SK-MEL-5 (cell line): ENCODE measurements at regions not wholly inside any gene's neighbourhood (a gene's known extent, or its start where the extent isn't known, plus 50 kb on each side); places are given as distances from the start of the nearest gene placed in this dataset.

Experiments
- DNase-seq: peaks from one replicate; pipeline ENCODE4 v3.0.0-alpha.2; 2016; ENCODE audit warnings: low read depth, low spot score
- in situ Hi-C: cut with HindIII; loops from 2 replicates; pipeline ENCODE4 v1.10.0; 2016; ENCODE audit warnings: low sequenced_read_pairs, high pct_unique_total_duplicates, low pct_unique_long_range_greater_than_20kb

GRCh38 chr14:26175658-26176057 lies 422.2 kb downstream of the NOVA1 start:
- in situ Hi-C loops = no loop called here
- DNase-seq = no peak

GRCh38 chr14:26174395-26174794 lies 423.4 kb downstream of the NOVA1 start:
- in situ Hi-C loops = no loop called here
- DNase-seq = no peak

GRCh38 chr14:26173581-26174110 lies 424.2 kb downstream of the NOVA1 start:
- in situ Hi-C loops = no loop called here
- DNase-seq = no peak

- in situ Hi-C loops = no loop called here
- no peak for DNase-seq
Observed at GRCh38 chr14:26172396-26172795, 425.4 kb downstream of the NOVA1 start.

GRCh38 chr14:26170885-26171284 lies 426.9 kb downstream of the NOVA1 start:
- in situ Hi-C loops = no loop called here
- no peak for DNase-seq

- in situ Hi-C loops = no loop called here
- peak; percentile 71 for DNase-seq
Observed at GRCh38 chr14:26163761-26164160, 434.1 kb downstream of the NOVA1 start.

- DNase-seq = no peak
- in situ Hi-C loops = no loop called here
Observed at GRCh38 chr14:26157517-26157916, 440.3 kb downstream of the NOVA1 start.

GRCh38 chr14:26143057-26143456 lies 454.8 kb downstream of the NOVA1 start:
- in situ Hi-C loops = no loop called here
- no peak for DNase-seq

GRCh38 chr14:26138764-26139445 lies 458.9 kb downstream of the NOVA1 start:
- in situ Hi-C loops = no loop called here
- DNase-seq = no peak

GRCh38 chr14:26137161-26137560 lies 460.7 kb downstream of the NOVA1 start:
- in situ Hi-C loops = no loop called here

GRCh38 chr14:26132061-26132645 lies 465.7 kb downstream of the NOVA1 start:
- in situ Hi-C loops = no loop called here
- no peak for DNase-seq

More at GRCh38 chr14:26137161-26137560, 460.7 kb downstream of the NOVA1 start:
- DNase-seq = no peak

GRCh38 chr14:26130690-26131089 lies 467.1 kb downstream of the NOVA1 start:
- DNase-seq = no peak
- in situ Hi-C loops = no loop called here

- in situ Hi-C loops = no loop called here
- DNase-seq = no peak
Observed at GRCh38 chr14:26128931-26129671, 468.7 kb downstream of the NOVA1 start.

- in situ Hi-C loops = no loop called here
- no peak for DNase-seq
Observed at GRCh38 chr14:26124896-26125438, 472.9 kb downstream of the NOVA1 start.

- no peak for DNase-seq
- in situ Hi-C loops = no loop called here
Observed at GRCh38 chr14:26123459-26123858, 474.4 kb downstream of the NOVA1 start.

GRCh38 chr14:26121181-26121580 lies 476.7 kb downstream of the NOVA1 start:
- no peak for DNase-seq
- in situ Hi-C loops = no loop called here

GRCh38 chr14:26113911-26114640 lies 483.8 kb downstream of the NOVA1 start:
- no peak for DNase-seq
- in situ Hi-C loops = no loop called here

- DNase-seq = no peak
- in situ Hi-C loops = no loop called here
Observed at GRCh38 chr14:26104717-26105116, 493.1 kb downstream of the NOVA1 start.
